GM18519 (cell line): ENCODE measurements at regions not wholly inside any gene's neighbourhood (a gene's known extent, or its start where the extent isn't known, plus 50 kb on each side); places are given as distances from the start of the nearest gene placed in this dataset.
"Not testable (repeated sequence)": the region's sequence is repeated elsewhere in the genome, so short reads cannot be mapped to it uniquely, and the experiment has no call there.

ENCODE experiments used
- ATAC-seq: cut with Tn5 transposase; IDR thresholded peaks from one replicate; pipeline ENCODE4 v1.9.1; 2021; ENCODE audit warnings: mild to moderate bottlenecking, moderate library complexity; ENCODE audit not compliant: unreplicated experiment, low FRiP score

DNA sequence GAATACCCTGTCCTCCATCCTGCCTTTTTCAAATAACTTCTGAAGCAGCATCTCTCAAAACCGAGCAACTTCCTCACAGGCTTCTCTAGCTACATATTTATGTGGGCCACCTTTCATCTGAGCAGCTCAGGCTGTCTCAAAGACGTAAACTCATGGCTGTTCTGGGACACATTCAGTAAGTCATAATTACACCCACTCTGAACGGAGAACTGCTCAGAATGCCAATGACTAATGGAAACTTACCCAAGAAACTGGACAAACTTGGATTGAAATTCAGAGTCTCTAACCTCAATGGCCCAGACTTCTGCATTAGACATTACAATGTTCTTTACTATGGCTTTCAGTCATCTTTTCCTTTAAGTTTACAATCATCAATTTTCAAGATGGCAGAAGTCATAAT lies 145.2 kb downstream of the RAD51AP2 start:
- no peak for ATAC-seq

DNA sequence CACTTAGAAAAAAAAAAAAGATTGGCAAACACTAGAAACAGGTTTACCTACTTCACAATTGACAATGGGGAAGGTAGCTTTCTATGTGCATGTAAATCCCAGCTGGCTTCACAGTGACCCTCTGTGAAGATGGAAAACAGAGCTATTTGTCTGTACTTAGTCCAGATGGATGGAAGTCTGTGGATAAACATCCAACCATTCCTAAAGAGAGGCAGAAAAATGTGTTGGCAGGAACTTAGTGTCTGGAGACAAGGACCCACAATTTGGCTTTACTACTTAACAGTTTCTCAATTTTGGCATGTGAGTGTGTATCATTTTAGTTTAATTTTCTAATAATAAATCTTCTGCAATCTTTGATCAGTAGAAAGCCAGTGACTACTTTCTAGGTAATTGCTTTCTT lies 154.4 kb downstream of the RAD51AP2 start:
- no peak for ATAC-seq

GRCh38 chr2:17362956-17363355 lies 155.3 kb downstream of the RAD51AP2 start:
- no peak for ATAC-seq

- ATAC-seq = peak; percentile 62
Measured at GRCh38 chr2:17355608-17356329, 162.5 kb downstream of the RAD51AP2 start.

DNA sequence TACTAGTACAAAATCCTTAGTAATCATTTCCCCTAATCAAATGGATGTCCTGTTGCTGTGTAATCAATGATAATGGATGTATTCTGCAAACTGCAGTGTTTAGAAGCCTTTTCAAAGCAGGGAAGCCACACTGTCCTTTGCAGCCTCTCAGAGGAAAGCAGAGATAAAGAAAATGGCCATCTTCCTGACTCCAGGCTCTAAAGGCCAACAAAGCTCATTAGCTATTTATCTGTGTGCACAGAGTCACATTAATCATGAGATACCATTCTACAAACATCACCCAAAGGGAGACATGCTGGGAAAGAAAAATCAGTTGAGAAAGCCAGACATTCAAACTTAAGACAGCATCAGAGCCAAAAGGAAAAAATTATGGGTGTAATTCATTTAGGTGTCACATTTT lies 165.0 kb downstream of the RAD51AP2 start:
- ATAC-seq = no peak

DNA sequence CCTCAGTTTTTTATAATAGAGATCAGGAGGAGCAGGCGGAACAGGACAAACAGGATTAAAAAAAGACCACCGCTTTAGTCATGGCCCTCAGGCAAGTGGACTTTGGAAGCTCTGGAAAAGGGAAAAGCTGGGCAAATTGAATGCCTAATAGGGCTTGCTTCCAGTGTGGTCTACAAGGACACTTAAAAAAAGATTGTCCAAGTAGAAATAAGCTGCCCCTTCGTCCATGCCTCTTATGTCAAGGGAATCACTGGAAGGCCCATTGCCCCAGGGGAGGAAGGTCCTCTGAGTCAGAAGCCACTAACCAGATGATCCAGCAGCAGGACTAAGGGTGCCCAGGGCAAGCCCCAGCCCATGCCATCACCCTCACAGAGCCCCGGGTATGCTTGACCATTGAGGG lies 175.5 kb downstream of the RAD51AP2 start:
- ATAC-seq = not testable (repeated sequence)

DNA sequence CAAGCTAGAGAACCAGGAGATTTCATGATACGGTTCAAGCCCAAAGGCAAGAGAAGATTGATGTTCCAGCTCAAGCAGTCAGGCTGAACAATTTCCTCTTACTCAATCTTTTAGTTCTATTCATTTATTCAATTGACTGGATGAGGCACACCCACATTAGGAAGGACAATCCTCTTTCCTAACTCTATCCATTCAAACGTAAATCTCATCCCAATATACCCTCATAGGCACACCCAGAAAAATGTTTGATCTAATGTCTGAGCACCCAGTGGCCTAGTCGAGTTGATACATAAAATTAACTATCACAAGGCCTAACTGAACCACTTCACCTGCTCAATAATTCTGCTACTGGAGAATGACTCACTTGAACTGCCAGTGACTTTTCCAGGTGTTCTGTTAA lies 180.7 kb downstream of the RAD51AP2 start:
- no peak for ATAC-seq

DNA sequence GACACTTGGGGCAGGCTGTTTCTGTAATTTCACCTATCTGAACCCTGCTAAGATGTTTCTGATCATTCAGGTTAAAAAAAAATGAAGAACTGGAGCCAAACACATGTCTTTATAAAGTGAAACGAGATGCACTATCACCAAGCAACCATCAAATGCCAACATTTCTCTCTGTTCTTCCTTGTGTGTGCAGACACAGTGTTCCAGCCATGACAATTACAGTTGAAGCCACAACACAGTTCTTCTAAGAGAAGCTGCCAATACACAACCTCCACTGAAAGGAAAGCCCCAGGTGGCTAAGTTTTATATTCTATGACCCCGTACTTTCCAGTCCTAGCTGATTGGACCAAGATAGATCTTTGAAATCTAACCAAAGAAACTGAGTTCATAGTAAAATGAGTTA lies 181.8 kb downstream of the RAD51AP2 start:
- ATAC-seq = no peak

DNA sequence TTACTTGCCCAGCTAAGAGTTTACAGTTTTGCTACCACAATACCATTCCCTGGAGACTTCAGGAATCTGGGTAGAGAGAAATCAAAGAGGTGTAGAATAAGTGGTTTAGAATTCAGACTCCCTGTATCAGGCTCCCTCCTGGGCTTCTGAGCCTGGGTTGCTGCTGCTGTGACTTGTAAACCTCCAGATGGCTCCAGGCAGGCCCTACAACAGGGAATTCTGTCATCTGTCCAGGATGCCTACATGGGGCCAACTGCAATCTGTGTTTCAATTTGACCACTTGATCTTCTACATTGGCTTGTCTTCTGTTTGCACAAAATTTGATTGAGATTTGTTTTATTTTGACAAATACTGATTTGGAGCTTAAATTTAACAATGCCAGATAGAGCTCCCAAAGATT lies 183.9 kb downstream of the RAD51AP2 start:
- no peak for ATAC-seq

GRCh38 chr2:17331636-17332035 lies 186.6 kb downstream of the RAD51AP2 start:
- no peak for ATAC-seq

DNA sequence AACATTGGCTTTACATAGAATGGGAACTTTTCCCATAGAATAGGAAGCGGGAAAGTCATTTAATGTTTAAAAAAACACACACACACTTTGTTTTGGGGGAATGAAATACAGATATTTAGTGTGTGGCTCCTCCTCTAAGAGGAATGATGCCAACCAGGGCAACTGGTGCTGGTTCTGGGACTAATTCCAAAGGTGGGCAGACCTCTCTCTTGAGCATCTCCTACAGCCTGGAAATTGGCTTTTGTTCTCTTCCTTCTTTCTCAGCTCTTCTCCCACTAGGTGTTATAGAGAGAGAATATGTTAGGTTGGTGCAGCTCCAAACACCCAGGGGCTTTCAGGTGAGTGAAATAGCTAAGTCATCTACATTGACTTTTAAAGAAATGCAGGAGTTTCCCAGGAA lies 190.1 kb downstream of the RAD51AP2 start:
- no peak for ATAC-seq

DNA sequence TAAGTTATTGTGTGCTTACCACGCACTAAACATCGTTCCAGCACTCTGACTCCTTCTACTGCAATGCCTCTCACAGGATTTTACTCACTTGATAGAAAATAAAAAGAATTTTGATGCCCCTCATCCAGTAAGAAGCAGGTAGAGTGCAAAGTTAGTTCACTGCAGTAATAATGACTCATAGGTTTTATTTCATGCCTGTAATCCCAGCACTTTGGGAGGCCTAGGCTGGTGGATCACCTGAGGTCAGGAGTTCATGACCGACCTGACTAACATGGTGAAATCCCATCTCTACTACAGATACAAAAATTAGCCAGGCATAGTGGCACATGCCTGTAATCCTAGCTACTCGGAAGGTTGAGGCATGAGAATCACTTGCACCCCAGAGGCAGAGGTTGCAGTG lies 190.6 kb downstream of the RAD51AP2 start:
- ATAC-seq = no peak

DNA sequence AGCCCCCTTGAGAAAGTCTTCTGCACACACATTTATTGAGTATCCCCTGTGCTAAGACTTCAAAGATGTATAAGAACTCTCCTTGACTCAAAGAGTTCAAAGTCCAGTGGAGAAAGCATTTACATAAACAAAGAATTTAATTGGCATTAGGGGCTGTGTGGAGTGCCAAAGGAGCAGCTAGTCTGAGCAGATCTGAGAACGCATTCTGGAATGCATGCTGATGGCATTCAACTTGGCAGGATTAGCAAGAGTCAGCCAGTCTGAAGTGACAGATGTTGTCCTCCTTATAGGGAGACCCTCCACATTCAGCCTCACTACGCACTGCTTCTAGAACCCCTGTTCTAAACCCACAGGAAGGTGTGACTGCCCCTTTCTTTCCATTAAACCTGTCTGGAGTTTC lies 191.5 kb downstream of the RAD51AP2 start:
- ATAC-seq = no peak

DNA sequence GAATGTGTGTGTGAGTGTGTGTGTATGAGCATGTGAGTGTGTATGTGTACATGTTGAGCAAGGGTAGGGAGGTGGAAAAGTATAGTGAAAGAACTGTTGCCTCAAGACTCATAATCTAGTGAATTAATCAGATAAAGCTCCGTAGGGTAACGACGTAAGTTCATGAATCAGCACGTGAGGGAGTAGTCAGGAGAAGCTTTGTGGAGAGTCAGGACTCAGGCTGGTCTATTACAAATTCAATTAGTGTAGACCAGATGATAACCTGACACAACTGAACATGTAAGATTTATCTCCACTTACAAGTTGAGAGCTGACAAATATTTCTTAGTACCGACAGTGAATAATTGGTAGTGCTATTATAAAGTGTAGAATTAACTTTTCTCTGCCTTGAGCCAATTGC lies 194.5 kb downstream of the RAD51AP2 start:
- no peak for ATAC-seq

DNA sequence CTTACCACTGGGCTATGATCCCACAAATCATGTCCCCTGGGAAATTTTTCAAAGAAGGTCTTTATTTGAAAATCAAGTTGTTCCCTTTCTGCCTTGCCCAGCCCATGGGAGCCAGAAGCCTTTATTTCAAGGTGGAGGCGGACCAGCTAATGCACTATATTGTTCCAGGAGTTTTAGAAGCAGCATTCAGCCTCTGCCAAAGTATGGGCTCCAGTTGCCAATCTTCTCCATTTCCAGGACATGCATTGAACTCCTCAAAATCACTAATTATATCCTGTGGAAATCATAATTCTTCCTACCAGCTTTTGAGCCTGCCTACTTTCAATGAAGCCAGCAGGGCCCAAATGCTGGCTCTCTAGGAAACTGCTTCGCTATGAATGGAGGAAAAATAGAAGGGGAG lies 195.8 kb downstream of the RAD51AP2 start:
- ATAC-seq = no peak

DNA sequence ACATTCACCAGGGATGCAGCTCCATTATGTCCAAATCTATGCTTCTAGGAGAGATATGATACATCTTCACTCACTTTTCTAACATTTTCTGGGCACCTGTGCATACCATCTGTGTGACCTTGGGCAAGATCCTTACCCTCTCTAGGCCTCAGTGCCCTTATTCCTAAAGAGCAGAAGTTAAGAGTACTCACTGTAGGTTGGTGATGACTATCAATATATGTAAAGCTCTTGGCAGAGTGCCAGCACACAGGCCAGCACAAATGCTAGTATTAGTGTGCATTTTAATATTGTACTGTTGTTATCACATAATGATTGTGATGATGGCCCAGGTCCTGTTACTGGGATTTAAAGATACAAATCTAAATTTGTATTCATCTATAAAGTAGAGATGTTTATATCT lies 199.2 kb downstream of the RAD51AP2 start:
- ATAC-seq = no peak

- no peak for ATAC-seq
Measured at GRCh38 chr2:17318013-17318412, 200.2 kb downstream of the RAD51AP2 start.

DNA sequence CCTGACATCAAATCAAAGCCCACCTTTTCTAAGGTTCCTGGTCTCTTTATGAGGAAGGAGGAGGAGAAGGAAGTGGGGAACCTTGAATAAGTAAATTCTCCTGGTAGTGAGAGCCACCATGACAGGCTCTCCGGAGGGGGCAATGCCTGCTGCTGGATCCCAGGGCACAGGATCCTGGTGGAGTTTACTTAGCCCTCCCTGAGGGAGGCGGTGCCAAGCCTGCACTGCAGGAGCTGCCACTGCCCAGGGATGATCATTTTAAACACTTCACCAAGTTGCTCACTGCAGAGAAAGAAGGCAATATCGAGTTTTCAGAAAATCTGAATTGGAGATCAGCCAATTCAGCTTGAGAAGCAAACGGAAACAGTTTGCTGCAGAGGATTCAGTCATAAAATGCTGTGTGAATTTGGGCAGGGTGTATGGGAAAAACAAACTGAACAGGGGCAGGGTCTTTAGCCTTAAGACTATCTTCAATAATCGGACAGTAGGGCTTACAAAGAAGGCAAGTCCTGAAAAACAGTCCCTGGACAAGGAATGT lies 200.7 kb downstream of the RAD51AP2 start:
- no peak for ATAC-seq

- no peak for ATAC-seq
Measured at GRCh38 chr2:17313261-17313660, 205.0 kb downstream of the RAD51AP2 start.

- no peak for ATAC-seq
Measured at GRCh38 chr2:17311771-17312511, 206.3 kb downstream of the RAD51AP2 start.

GRCh38 chr2:17311106-17311619 lies 207.1 kb downstream of the RAD51AP2 start:
- ATAC-seq = no peak
